Transverse colon (tissue), 4 donors: ENCODE measurements at regions not wholly inside any gene's neighbourhood (a gene's known extent, or its start where the extent isn't known, plus 50 kb on each side); places are given as distances from the start of the nearest gene placed in this dataset.
"Not testable (repeated sequence)": the region's sequence is repeated elsewhere in the genome, so short reads cannot be mapped to it uniquely, and the experiment has no call there.

ENCODE experiments used
- EP300 ChIP-seq: sonication (generic); formaldehyde crosslinking; IDR thresholded peaks from one replicate; pipeline ENCODE4 v1.6.1; 2017; ENCODE audit warnings: antibody characterized with exemption, low read depth
- POLR2A ChIP-seq: fragments of 450-650 bp; IDR thresholded peaks from one replicate; pipeline ENCODE4 v1.6.1; 2016; ENCODE audit warnings: antibody characterized with exemption, mild to moderate bottlenecking, moderate library complexity
- POLR2AphosphoS5 ChIP-seq, 3 donors: sonication (generic); formaldehyde crosslinking; IDR thresholded peaks; one replicate each; pipeline ENCODE4 v1.6.1; 2016; ENCODE audit warnings: antibody characterized with exemption in 3 of 3
- TF ChIP-seq, protein P1 (sequence below), 5 experiments: fragments of 200-600 bp in 3 of 5; fragments of 450-650 bp in 2 of 5; sonication (generic) in 3 of 5; IDR thresholded peaks; 1 replicate in 2 of 5; 2 replicates in 3 of 5; pipeline ENCODE4 v1.5.1; 2016 to 2017; ENCODE audit warnings: antibody characterized with exemption in 5 of 5, inconsistent platforms in 3 of 5, mild to moderate bottlenecking in 2 of 5, moderate library complexity in 1 of 5

DNA sequence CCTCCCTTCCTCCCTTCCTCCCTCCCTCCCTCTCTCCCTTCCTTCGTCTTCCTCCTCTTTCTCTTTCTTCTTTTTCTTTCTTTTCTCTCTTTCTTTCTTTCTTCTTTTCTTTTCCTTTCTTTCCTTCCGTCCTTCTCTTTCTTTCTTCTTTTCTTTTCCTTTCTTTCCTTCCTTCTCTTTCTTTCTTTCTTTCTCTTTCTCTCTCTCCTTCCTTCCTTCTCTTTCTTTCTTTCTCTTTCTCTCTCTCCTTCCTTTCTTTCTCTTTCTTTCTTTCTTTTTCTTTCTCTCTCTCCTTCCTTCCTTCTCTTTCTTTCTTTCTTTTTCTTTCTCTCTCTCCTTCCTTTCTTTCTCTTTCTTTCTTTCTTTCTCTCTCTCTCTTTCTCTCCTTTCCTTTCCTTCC is 84.4 kb upstream of the SLC24A2 start:
- TF ChIP-seq POLR2AphosphoS5 (IDR thresholded peaks at IDR 0.05); POLR2A; EP300: not testable (repeated sequence)
- TF ChIP-seq, protein P1, sequence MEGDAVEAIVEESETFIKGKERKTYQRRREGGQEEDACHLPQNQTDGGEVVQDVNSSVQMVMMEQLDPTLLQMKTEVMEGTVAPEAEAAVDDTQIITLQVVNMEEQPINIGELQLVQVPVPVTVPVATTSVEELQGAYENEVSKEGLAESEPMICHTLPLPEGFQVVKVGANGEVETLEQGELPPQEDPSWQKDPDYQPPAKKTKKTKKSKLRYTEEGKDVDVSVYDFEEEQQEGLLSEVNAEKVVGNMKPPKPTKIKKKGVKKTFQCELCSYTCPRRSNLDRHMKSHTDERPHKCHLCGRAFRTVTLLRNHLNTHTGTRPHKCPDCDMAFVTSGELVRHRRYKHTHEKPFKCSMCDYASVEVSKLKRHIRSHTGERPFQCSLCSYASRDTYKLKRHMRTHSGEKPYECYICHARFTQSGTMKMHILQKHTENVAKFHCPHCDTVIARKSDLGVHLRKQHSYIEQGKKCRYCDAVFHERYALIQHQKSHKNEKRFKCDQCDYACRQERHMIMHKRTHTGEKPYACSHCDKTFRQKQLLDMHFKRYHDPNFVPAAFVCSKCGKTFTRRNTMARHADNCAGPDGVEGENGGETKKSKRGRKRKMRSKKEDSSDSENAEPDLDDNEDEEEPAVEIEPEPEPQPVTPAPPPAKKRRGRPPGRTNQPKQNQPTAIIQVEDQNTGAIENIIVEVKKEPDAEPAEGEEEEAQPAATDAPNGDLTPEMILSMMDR (IDR thresholded peaks at IDR 0.05): not testable (repeated sequence)
